Iris pigment epithelial cell (primary cell): ENCODE measurements at regions not wholly inside any gene's neighbourhood (a gene's known extent, or its start where the extent isn't known, plus 50 kb on each side); places are given as distances from the start of the nearest gene placed in this dataset.
"Not testable (repeated sequence)": the region's sequence is repeated elsewhere in the genome, so short reads cannot be mapped to it uniquely, and the experiment has no call there.

Source experiments
- DNase-seq: peaks from one replicate; pipeline ENCODE4 v3.0.0-alpha.2; 2011; ENCODE audit warnings: low read depth

DNA sequence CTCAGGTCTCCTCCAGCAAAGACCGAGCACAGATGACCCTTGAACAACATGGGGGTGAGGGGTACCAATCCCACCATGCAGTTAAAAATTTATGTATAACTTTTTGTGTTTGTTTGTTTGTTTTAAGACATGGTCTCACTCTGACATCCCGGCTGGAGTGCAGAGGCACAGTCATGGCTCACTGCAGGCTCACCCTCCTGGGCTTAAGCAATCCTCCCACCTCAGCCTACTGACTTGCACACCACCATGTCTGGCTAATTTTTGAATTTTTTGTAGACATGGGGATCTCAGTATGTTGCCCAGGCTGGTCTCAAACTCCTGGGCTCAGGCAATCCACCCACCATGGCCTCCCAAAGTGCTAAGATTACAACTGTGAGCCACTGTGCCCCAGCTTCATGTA is 231.0 kb upstream of the PIK3R1 start:
- DNase-seq: no peak

- peak; percentile 86 for DNase-seq
Measured at GRCh38 chr5:67983251-67984110, 232.1 kb upstream of the PIK3R1 start.

DNA sequence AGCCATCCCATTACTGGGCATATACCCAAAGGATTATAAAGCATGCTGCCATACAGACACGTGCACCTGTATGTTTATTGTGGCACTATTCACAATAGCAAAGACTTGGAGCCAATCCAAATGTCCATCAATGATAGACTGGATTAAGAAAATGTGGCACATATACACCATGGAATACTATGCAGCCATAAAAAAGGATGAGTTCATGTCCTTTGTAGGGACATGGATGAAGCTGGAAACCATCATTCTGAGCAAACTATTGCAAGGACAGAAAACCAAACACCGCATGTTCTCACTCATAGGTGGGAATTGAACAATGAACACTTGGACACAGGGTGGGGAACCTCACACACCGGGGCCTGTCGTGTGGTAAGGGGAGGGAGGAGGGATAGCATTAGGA is 233.4 kb upstream of the PIK3R1 start:
- DNase-seq: not testable (repeated sequence)

DNA sequence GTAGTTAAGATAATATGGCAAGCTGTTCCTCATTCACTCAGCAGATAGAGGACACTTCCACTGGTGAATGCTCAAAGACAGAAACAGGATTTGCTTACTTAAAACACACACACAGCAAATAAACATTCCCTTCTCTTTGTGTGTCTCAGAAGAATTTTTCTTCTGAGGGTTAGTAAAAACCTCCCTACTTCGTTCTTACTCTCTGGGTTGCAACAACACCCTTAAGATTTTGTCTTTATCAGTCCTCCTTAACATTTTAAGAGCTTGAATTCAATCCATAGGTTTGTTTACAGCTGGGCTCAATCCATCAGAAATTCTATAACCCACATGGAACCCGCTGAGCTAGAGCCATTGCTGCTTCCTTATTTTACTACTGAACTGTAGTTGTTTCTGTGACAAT is 237.4 kb upstream of the PIK3R1 start:
- no peak for DNase-seq

DNA sequence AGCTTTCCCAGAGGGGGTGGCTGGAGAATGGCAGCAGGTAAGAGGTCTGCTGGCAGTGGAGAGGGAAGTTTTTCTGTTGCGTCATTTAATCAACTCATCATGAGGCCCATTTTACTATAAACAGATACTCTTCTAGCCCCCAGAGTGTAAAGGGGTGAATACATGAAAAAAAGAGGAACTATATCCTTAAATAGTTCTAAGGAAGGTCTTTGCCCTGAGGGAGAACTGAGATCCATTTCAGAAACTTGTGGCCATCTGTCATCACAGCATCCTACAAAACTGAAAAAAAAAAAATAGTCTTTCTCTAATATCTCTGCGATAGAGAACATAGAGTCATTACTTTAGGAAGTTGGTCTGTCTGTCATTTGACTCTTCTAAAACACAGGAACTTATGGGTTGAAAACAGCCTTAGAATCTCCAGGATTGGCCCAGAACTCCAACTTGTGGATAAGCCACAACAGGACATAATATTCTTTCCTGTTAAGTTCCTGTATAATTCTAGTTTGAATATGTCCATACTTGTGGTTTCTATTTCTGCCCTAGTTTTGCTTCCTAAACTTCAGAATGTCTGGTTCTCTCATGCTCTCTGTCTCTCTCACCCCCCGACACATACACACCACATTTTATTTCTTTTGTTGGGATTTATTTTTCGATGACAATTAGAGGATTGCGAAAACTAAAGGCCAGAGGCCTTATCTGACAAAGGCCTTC is 238.5 kb upstream of the PIK3R1 start:
- DNase-seq: no peak

DNA sequence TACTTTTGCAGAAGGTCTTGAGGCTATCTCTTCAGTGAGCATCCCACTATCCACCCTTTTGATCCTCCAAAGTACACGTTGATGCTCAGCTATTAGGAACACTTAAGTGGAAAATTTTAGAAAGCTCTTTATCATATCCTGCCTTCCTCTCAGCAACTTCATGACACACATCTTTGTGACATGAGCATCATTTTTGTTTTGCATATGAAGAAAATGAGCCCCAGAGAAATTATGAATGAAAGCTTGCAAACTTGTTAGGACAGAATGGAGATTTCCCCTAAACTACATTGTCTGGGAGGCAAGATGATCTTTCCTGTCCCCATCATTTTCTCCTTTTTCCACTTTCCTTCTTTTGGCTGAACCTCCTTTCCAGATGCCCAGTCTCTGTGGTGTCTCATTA is 239.4 kb upstream of the PIK3R1 start:
- no peak for DNase-seq

DNA sequence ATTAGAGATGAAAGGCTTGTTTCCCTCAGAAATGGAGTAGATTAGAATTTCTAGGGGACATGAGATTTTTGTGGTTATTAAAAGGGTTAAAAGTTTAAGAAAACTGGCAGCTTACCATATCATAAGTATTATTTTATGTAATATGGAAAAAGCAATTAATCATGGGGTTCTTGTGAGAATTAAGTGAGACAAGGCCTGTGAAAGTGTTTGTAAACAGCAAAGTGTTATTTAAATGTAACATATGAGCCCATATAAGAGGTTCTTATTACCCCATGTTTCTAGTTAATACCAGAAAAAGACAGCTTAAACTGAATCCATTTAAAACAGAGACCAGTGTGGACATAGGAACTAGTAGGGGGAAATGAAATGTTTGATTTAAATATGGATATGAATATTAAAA is 241.1 kb upstream of the PIK3R1 start:
- DNase-seq: no peak

DNA sequence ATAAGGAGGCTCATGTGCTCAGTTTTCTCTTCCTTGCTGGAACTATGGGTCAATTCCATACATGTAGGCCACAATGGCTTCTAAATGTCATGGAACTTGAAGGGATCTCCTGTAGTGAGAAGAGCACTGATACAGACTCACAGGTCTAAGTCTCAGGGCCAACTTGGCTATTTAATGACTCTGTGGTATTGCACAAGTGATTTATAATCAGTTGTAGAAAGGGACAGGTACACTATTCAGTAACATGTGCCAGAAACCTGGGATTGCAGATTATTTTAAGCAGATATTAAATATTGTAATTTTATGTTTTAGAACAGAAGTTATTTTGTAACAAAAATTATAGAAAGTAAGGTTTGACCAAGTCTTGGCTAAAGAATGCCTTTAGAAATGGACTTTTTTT is 241.5 kb upstream of the PIK3R1 start:
- no peak for DNase-seq

DNA sequence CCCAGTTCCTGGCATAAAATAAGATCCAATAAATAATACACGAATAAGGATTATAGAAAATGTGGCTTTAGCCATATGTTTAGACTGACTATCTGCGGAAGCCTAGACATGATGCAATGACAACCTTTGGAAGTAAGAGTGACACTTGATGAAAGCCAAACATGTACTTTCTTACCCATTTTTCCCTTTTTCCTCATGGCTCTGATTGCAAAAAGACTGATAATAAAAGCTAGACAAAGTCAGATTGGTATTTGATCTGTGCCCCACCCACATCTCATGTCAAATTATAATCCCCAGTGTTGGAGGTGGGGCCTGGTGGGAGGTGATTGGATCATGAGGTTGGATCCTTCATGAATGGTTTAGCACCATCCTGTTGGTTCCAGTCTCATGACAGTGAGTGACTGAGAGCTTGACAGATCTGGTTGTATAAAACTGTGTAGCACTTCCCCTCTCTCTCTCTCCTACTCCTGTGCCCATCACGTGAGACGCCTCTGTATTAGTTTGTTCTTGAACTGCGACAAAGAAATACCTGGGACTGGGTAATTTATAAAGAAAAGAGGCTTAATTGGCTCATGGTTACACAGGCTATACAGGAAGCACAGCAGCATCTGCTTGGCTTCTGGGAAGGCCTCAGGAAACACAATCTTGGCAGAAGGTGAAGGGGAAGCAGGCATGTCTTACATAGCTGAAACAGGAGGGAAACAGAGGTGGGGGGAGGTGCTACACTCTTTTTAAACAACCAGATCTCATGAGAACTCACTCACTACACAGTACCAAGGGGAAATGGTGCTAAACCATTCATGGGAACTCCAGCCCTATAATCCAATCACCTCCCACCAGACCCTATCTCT is 243.4 kb upstream of the PIK3R1 start:
- DNase-seq: no peak

- DNase-seq: peak; percentile 75
Measured at GRCh38 chr5:67971223-67971830, 244.2 kb upstream of the PIK3R1 start.

GRCh38 chr5:67969631-67970030 is 245.9 kb upstream of the PIK3R1 start:
- DNase-seq: no peak

DNA sequence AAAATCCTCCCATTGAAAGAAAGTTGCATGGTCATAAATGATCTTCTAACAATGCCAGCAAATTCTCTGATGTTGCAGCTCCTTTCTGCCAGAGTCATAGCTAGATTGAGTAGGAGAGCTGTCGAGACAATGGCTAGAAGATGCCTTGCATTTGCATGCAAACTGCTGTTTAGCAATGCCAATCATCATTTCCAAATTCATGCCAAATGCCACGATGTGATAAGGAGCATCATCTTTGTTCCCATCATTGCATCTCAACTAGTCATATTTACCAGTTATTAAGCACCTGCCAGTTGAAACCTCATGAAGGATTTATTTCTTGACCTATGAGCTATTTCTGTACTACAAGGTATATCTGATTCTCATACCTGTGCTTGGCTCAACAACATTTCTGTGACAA is 246.4 kb upstream of the PIK3R1 start:
- DNase-seq: no peak

DNA sequence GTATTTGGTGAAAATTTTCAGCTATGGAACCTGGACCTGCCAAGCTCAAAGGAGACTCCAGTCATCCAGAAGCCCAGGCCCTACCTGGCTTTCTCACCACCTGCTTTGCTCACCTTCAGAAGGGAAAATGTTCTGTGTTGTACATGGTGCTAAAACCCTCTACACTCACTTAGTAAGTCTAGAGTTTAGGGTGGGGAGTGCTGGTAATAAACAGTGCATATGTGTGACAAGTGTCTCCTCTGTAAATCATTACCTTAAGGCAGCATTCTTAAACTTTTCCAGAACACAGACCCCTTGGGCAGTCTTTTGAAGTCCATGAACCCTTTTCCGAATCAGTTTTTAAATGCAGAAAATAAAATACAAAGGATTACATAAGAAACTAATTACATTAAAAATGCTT is 248.8 kb upstream of the PIK3R1 start:
- DNase-seq: no peak

GRCh38 chr5:67964619-67965018 is 250.9 kb upstream of the PIK3R1 start:
- DNase-seq: no peak

- no peak for DNase-seq
Measured at GRCh38 chr5:67963789-67964519, 251.6 kb upstream of the PIK3R1 start.

- no peak for DNase-seq
Measured at GRCh38 chr5:67960939-67961338, 254.6 kb upstream of the PIK3R1 start.

- no peak for DNase-seq
Measured at GRCh38 chr5:67957374-67957773, 258.2 kb upstream of the PIK3R1 start.

- no peak for DNase-seq
Measured at GRCh38 chr5:67954351-67954750, 261.2 kb upstream of the PIK3R1 start.

DNA sequence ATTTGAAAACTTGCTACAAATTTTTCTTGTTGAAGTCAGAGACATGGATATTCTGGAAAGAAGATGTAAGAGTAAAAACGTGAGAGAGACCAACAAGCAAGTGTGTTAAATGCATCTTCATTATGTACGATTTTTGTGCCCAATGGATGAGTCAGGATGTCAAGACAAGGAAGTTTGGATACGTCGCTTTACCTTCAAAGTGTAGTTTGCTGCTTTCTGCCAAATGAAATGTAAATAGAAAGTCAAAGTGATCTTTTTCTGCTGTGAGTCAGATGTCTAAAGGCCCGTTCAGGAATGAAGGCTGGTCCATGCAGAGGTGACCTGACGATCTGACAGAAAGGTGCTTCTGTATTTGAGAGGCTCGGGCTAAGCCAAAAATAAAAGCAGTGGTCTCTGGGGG is 273.1 kb upstream of the PIK3R1 start:
- DNase-seq: peak; percentile 7

DNA sequence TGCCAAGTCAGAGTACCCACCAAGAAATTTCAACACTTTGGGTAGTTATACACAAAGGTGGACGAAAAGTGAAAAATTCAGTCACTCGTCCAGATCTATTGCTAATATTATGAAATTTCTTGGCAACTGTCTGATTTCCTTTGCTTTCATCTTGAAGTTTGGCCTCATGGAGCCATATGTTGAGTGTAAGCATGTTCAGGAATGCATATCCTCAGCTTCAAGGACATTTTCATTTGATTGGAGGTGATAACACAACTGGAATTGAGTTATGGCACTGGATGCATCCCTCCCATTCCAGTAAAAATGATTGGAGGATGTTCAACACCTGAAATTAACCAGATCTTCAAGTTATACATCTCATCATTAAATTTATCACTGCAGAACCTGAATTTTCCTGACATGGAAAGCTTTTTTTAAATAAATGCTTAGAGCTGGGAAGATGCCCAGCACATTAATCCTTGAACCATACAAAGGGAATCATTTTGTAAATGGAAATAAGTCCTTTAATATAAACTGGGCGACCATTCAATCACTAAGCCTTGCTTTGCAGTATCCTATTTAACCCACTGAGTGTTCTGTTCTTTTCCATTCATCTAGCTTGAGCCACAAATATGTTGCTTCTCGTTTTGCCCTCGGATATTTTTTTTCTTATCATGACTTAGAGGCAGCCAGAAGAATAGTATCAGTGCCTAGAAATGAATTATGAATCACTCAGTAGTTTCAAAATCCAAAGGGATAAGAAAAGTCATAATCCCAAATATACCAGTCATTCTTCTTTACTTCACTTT is 273.7 kb upstream of the PIK3R1 start:
- DNase-seq: peak; percentile 47
